ENCODE measurements at regions not wholly inside any gene's neighbourhood (a gene's known extent, or its start where the extent isn't known, plus 50 kb on each side); places are given as distances from the start of the nearest gene placed in this dataset.

- H3K4me1 Mint-ChIP-seq (ENCODE audit: low read depth): peaks cover 30% of the 10 kb centered on the region
Observed at GRCh38 chr10:3951993-3952392, 167.0 kb upstream of the KLF6 start.

GRCh38 chr10:3950676-3951275 lies 165.8 kb upstream of the KLF6 start:
- Mint-ChIP-seq H3K27ac (peak overlapping the region; percentile 53), H3K4me3 (no peak overlapping the region), H3K4me1 (ENCODE audit: low read depth) (peaks cover 40% of the 10 kb centered on the region)

More at GRCh38 chr10:3951993-3952392, 167.0 kb upstream of the KLF6 start:
- Mint-ChIP-seq H3K36me3 (ENCODE audit: low read depth) (peaks cover 5% of the 10 kb centered on the region), H3K27ac (peak overlapping the region; percentile 10), H3K9me3 (peaks cover 11% of the 10 kb centered on the region), H3K27me3 (ENCODE audit: low read depth) (no peaks in the 10 kb centered on the region), H3K4me3 (no peak overlapping the region)
- no peak for DNase-seq (ENCODE audit: low spot score)

GRCh38 chr10:3949711-3950110 lies 164.7 kb upstream of the KLF6 start:
- Mint-ChIP-seq H3K27me3 (ENCODE audit: low read depth) (no peaks in the 10 kb centered on the region), H3K27ac (no peak overlapping the region), H3K4me1 (ENCODE audit: low read depth) (peaks cover 45% of the 10 kb centered on the region), H3K9me3 (peaks cover 11% of the 10 kb centered on the region), H3K4me3 (peak overlapping the region; percentile 26), H3K36me3 (ENCODE audit: low read depth) (peaks cover 5% of the 10 kb centered on the region)
- DNase-seq (ENCODE audit: low spot score): no peak

More at GRCh38 chr10:3950676-3951275, 165.8 kb upstream of the KLF6 start:
- Mint-ChIP-seq H3K27me3 (ENCODE audit: low read depth) (no peaks in the 10 kb centered on the region), H3K9me3 (peaks cover 11% of the 10 kb centered on the region), H3K36me3 (ENCODE audit: low read depth) (peaks cover 5% of the 10 kb centered on the region)
- DNase-seq (ENCODE audit: low spot score): no peak

GRCh38 chr10:3948843-3949242 lies 163.8 kb upstream of the KLF6 start:
- peak overlapping the region; percentile 87 for H3K27ac Mint-ChIP-seq
- peaks cover 9% of the 10 kb centered on the region for H3K36me3 Mint-ChIP-seq (ENCODE audit: low read depth)
- peaks cover 10% of the 10 kb centered on the region for H3K9me3 Mint-ChIP-seq
- H3K4me3 Mint-ChIP-seq: peak overlapping the region; percentile 61
- H3K27me3 Mint-ChIP-seq (ENCODE audit: low read depth): no peaks in the 10 kb centered on the region
- H3K4me1 Mint-ChIP-seq (ENCODE audit: low read depth): peaks cover 45% of the 10 kb centered on the region
- peak; percentile 68 for DNase-seq (ENCODE audit: low spot score)

GRCh38 chr10:3946234-3947229 lies 161.5 kb upstream of the KLF6 start:
- H3K27me3 Mint-ChIP-seq (ENCODE audit: low read depth): no peaks in the 10 kb centered on the region
- peaks cover 7% of the 10 kb centered on the region for H3K36me3 Mint-ChIP-seq (ENCODE audit: low read depth)
- H3K27ac Mint-ChIP-seq: peak overlapping the region; percentile 90
- no peak for DNase-seq (ENCODE audit: low spot score)
- H3K9me3 Mint-ChIP-seq: no peaks in the 10 kb centered on the region
- H3K4me1 Mint-ChIP-seq (ENCODE audit: low read depth): peaks cover 61% of the 10 kb centered on the region
- peak overlapping the region; percentile 70 for H3K4me3 Mint-ChIP-seq

- H3K9me3 Mint-ChIP-seq: peaks cover 5% of the 10 kb centered on the region
- no peak for DNase-seq (ENCODE audit: low spot score)
- H3K36me3 Mint-ChIP-seq (ENCODE audit: low read depth): peaks cover 11% of the 10 kb centered on the region
- peak overlapping the region; percentile 79 for H3K27ac Mint-ChIP-seq
- peaks cover 55% of the 10 kb centered on the region for H3K4me1 Mint-ChIP-seq (ENCODE audit: low read depth)
- H3K27me3 Mint-ChIP-seq (ENCODE audit: low read depth): no peaks in the 10 kb centered on the region
- no peak overlapping the region for H3K4me3 Mint-ChIP-seq
Observed at GRCh38 chr10:3945026-3945425, 160.0 kb upstream of the KLF6 start.

GRCh38 chr10:3944591-3944990 lies 159.6 kb upstream of the KLF6 start:
- Mint-ChIP-seq H3K27me3 (ENCODE audit: low read depth) (no peaks in the 10 kb centered on the region), H3K36me3 (ENCODE audit: low read depth) (peaks cover 11% of the 10 kb centered on the region), H3K9me3 (peaks cover 5% of the 10 kb centered on the region), H3K4me1 (ENCODE audit: low read depth) (peaks cover 54% of the 10 kb centered on the region), H3K4me3 (no peak overlapping the region), H3K27ac (peak overlapping the region; percentile 79)
- no peak for DNase-seq (ENCODE audit: low spot score)

- Mint-ChIP-seq H3K27ac (peak overlapping the region; percentile 65), H3K4me3 (no peak overlapping the region), H3K4me1 (ENCODE audit: low read depth) (peaks cover 49% of the 10 kb centered on the region), H3K36me3 (ENCODE audit: low read depth) (peaks cover 9% of the 10 kb centered on the region), H3K27me3 (ENCODE audit: low read depth) (no peaks in the 10 kb centered on the region), H3K9me3 (peaks cover 5% of the 10 kb centered on the region)
- DNase-seq (ENCODE audit: low spot score): no peak
Observed at GRCh38 chr10:3943695-3944257, 158.8 kb upstream of the KLF6 start.

- no peak overlapping the region for H3K4me3 Mint-ChIP-seq
- DNase-seq (ENCODE audit: low spot score): no peak
Observed at GRCh38 chr10:3942937-3943489, 158.0 kb upstream of the KLF6 start.

GRCh38 chr10:3941676-3942075 lies 156.7 kb upstream of the KLF6 start:
- H3K27me3 Mint-ChIP-seq (ENCODE audit: low read depth): no peaks in the 10 kb centered on the region
- H3K36me3 Mint-ChIP-seq (ENCODE audit: low read depth): peaks cover 12% of the 10 kb centered on the region
- H3K4me3 Mint-ChIP-seq: no peak overlapping the region
- H3K9me3 Mint-ChIP-seq: peaks cover 14% of the 10 kb centered on the region
- DNase-seq (ENCODE audit: low spot score): no peak
- H3K4me1 Mint-ChIP-seq (ENCODE audit: low read depth): peaks cover 42% of the 10 kb centered on the region
- peak overlapping the region; percentile 65 for H3K27ac Mint-ChIP-seq

More at GRCh38 chr10:3942937-3943489, 158.0 kb upstream of the KLF6 start:
- peaks cover 9% of the 10 kb centered on the region for H3K36me3 Mint-ChIP-seq (ENCODE audit: low read depth)
- H3K4me1 Mint-ChIP-seq (ENCODE audit: low read depth): peaks cover 42% of the 10 kb centered on the region
- H3K9me3 Mint-ChIP-seq: peaks cover 5% of the 10 kb centered on the region
- peak overlapping the region; percentile 65 for H3K27ac Mint-ChIP-seq
- H3K27me3 Mint-ChIP-seq (ENCODE audit: low read depth): no peaks in the 10 kb centered on the region

- DNase-seq (ENCODE audit: low spot score): no peak
- H3K36me3 Mint-ChIP-seq (ENCODE audit: low read depth): peaks cover 18% of the 10 kb centered on the region
- peaks cover 17% of the 10 kb centered on the region for H3K9me3 Mint-ChIP-seq
- H3K27ac Mint-ChIP-seq: peak overlapping the region; percentile 53
- peaks cover 51% of the 10 kb centered on the region for H3K4me1 Mint-ChIP-seq (ENCODE audit: low read depth)
- H3K27me3 Mint-ChIP-seq (ENCODE audit: low read depth): no peaks in the 10 kb centered on the region
- no peak overlapping the region for H3K4me3 Mint-ChIP-seq
Observed at GRCh38 chr10:3936422-3937040, 151.5 kb upstream of the KLF6 start.

- H3K9me3 Mint-ChIP-seq: peaks cover 17% of the 10 kb centered on the region
- H3K27me3 Mint-ChIP-seq (ENCODE audit: low read depth): no peaks in the 10 kb centered on the region
- DNase-seq (ENCODE audit: low spot score): no peak
- peaks cover 18% of the 10 kb centered on the region for H3K36me3 Mint-ChIP-seq (ENCODE audit: low read depth)
- H3K4me3 Mint-ChIP-seq: peak overlapping the region; percentile 72
- H3K4me1 Mint-ChIP-seq (ENCODE audit: low read depth): peaks cover 54% of the 10 kb centered on the region
- H3K27ac Mint-ChIP-seq: peak overlapping the region; percentile 93
Observed at GRCh38 chr10:3935933-3936359, 150.9 kb upstream of the KLF6 start.

GRCh38 chr10:3935141-3935540 lies 150.1 kb upstream of the KLF6 start:
- Mint-ChIP-seq H3K36me3 (ENCODE audit: low read depth) (peaks cover 14% of the 10 kb centered on the region), H3K4me3 (peak overlapping the region; percentile 72), H3K9me3 (peaks cover 12% of the 10 kb centered on the region), H3K27me3 (ENCODE audit: low read depth) (no peaks in the 10 kb centered on the region), H3K4me1 (ENCODE audit: low read depth) (peaks cover 54% of the 10 kb centered on the region), H3K27ac (peak overlapping the region; percentile 93)
- peak; percentile 90 for DNase-seq (ENCODE audit: low spot score)
